CD4-positive, alpha-beta T cell (primary cell): ENCODE measurements at regions not wholly inside any gene's neighbourhood (a gene's known extent, or its start where the extent isn't known, plus 50 kb on each side); places are given as distances from the start of the nearest gene placed in this dataset.

Source experiments
- ATAC-seq: fragments of 200-7000 bp; cut with Tn5 transposase; one replicate; pipeline ENCODE4 v1.10.0; 2022; ENCODE audit warnings: mild to moderate bottlenecking; ENCODE audit not compliant: poor library complexity
- CTCF ChIA-PET: fragments of 350-600 bp; sonication (Branson Sonifier 250); formaldehyde crosslinking; loops from one replicate; lab custom pipeline; 2021; ENCODE audit warnings: antibody characterized with exemption, inconsistent platforms; lab: Charles Lee
- POLR2A ChIA-PET: fragments of 350-600 bp; sonication (Branson Sonifier 250); formaldehyde crosslinking; loops from one replicate; lab custom pipeline; 2021; ENCODE audit warnings: antibody characterized with exemption, inconsistent platforms; lab: Charles Lee
- DNase-seq, 14 experiments: peaks; one replicate each; pipeline ENCODE4 v3.0.0-alpha.2; 2013 to 2020; ENCODE audit warnings: mixed read lengths in 2 of 14
- H3K27ac ChIP-seq, 2 donors: one replicate each; pipeline versions ENCODE4 v1.5.1 to v1.7.0; 2013; ENCODE audit warnings: low read length in 2 of 2, low read depth in 1 of 2, mild to moderate bottlenecking in 1 of 2
- H3K27me3 ChIP-seq, 2 experiments: 1 replicate in 1 of 2; 2 replicates in 1 of 2; pipeline versions ENCODE4 v1.6.1 to v1.7.0; 2013; ENCODE audit warnings: low read length in 2 of 2, control low read depth in 1 of 2, mild to moderate bottlenecking in 1 of 2, moderate library complexity in 1 of 2; ENCODE audit not compliant: insufficient read depth in 2 of 2, control insufficient read depth in 1 of 2
- H3K36me3 ChIP-seq: one replicate; pipeline ENCODE4 v1.6.1; 2013; ENCODE audit warnings: low read length, control low read depth; ENCODE audit not compliant: insufficient read depth
- H3K4me1 ChIP-seq: one replicate; pipeline ENCODE4 v1.6.1; 2013; ENCODE audit warnings: low read length, control low read depth; ENCODE audit not compliant: insufficient read depth
- H3K4me3 ChIP-seq: one replicate; pipeline ENCODE4 v1.5.1; 2013; ENCODE audit warnings: mild to moderate bottlenecking, low read length, moderate library complexity
- H3K9me3 ChIP-seq, 2 experiments: 1 replicate in 1 of 2; 2 replicates in 1 of 2; pipeline versions ENCODE4 v1.6.1 to v1.7.0; 2013; ENCODE audit warnings: low read length in 2 of 2, mild to moderate bottlenecking in 2 of 2, control low read depth in 1 of 2, moderate library complexity in 1 of 2; ENCODE audit not compliant: control insufficient read depth in 1 of 2, insufficient read depth in 1 of 2
- H3K27ac Mint-ChIP-seq: one replicate; pipeline ENCODE4 v1.8.0; 2020; ENCODE audit warnings: mixed read lengths
- H3K27me3 Mint-ChIP-seq: one replicate; pipeline ENCODE4 v1.8.0; 2021; ENCODE audit warnings: mixed read lengths
- H3K36me3 Mint-ChIP-seq: one replicate; pipeline ENCODE4 v1.8.0; 2021; ENCODE audit warnings: low read depth, mixed read lengths
- H3K4me1 Mint-ChIP-seq: one replicate; pipeline ENCODE4 v1.8.0; 2021; ENCODE audit warnings: low read depth, mixed read lengths
- H3K4me3 Mint-ChIP-seq: one replicate; pipeline ENCODE4 v1.8.0; 2020; ENCODE audit warnings: mild to moderate bottlenecking, mixed read lengths
- H3K9me3 Mint-ChIP-seq: one replicate; pipeline ENCODE4 v1.8.0; 2020; ENCODE audit warnings: mixed read lengths
- intact Hi-C, 2 experiments: fragments of 100-400 bp; cut with DNase I in 1 of 2; cut with micrococcal nuclease in 1 of 2; formaldehyde crosslinking; loops; one replicate each; pipeline versions ENCODE4 v1.15.1 to v1.9.0; 2023 to 2025; cut with DNase I, micrococcal nuclease
- TF ChIP-seq, protein P1 (sequence below): fragments of 200-600 bp; IDR thresholded peaks from one replicate; pipeline ENCODE4 v1.8.0; 2022; ENCODE audit warnings: antibody characterized with exemption, mild to moderate bottlenecking

GRCh38 chr4:136699905-136700304, 832.4 kb downstream of the PCDH18 start:
- no peaks in the 10 kb centered on the region for H3K4me1 ChIP-seq
- Mint-ChIP-seq H3K27me3 (no peaks in the 10 kb centered on the region), H3K36me3 (no peaks in the 10 kb centered on the region), H3K4me3 (no peak overlapping the region), H3K4me1 (no peaks in the 10 kb centered on the region), H3K27ac (no peak overlapping the region), H3K9me3 (peaks cover 2% of the 10 kb centered on the region)
- intact Hi-C loops = no loop called here
- ChIA-PET POLR2A (no interaction called here), CTCF (no interaction called here)
- TF ChIP-seq, protein P1, sequence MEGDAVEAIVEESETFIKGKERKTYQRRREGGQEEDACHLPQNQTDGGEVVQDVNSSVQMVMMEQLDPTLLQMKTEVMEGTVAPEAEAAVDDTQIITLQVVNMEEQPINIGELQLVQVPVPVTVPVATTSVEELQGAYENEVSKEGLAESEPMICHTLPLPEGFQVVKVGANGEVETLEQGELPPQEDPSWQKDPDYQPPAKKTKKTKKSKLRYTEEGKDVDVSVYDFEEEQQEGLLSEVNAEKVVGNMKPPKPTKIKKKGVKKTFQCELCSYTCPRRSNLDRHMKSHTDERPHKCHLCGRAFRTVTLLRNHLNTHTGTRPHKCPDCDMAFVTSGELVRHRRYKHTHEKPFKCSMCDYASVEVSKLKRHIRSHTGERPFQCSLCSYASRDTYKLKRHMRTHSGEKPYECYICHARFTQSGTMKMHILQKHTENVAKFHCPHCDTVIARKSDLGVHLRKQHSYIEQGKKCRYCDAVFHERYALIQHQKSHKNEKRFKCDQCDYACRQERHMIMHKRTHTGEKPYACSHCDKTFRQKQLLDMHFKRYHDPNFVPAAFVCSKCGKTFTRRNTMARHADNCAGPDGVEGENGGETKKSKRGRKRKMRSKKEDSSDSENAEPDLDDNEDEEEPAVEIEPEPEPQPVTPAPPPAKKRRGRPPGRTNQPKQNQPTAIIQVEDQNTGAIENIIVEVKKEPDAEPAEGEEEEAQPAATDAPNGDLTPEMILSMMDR = no peak
- H3K9me3 ChIP-seq = peaks cover 0 to 4% of the 10 kb centered on the region in 2 experiments
- DNase-seq (no peak), ATAC-seq (no peak)
- H3K27me3 ChIP-seq = no peaks in the 10 kb centered on the region
- H3K36me3 ChIP-seq = no peaks in the 10 kb centered on the region
- H3K27ac ChIP-seq = no peak overlapping the region
- no peak overlapping the region for H3K4me3 ChIP-seq

DNA sequence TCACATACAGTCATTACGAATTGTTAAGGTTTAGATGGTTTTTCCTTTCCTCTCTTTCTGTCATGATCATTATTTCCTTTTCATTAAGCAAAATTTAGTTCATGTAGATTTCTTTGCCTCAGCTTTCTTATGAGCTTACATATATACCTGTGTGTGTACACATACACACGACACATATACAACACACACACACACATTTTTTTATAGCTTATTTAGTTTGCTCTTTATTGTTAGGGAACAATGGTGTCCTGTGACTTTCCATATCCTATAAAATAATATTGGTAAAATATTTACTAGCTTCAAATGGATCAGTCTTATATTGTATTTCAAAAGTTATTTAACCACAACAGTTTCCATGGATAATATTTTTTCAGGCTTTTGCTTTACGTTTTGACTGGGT, 840.7 kb downstream of the PCDH18 start:
- H3K4me3 Mint-ChIP-seq = no peak overlapping the region
- H3K27ac ChIP-seq = no peak overlapping the region
- H3K4me3 ChIP-seq = no peak overlapping the region
- DNase-seq (no peak), ATAC-seq (no peak)
- CTCF ChIA-PET = interaction anchor here (0.7 kb wide), 1 partner anchor 11 kb away, joined by 3 read pairs; no protein-coding TSS in a partner anchor
- H3K36me3 Mint-ChIP-seq = no peaks in the 10 kb centered on the region
- TF ChIP-seq, protein P1 = no peak
- intact Hi-C loops = no loop called here
- H3K27me3 ChIP-seq = no peaks in the 10 kb centered on the region
- no peaks in the 10 kb centered on the region for H3K4me1 ChIP-seq
- H3K27ac Mint-ChIP-seq = no peak overlapping the region
- H3K9me3 ChIP-seq = peaks cover 0 to 3% of the 10 kb centered on the region in 2 experiments
- no peaks in the 10 kb centered on the region for H3K4me1 Mint-ChIP-seq
- H3K27me3 Mint-ChIP-seq = no peaks in the 10 kb centered on the region
- POLR2A ChIA-PET = no interaction called here
- H3K9me3 Mint-ChIP-seq = peaks cover 9% of the 10 kb centered on the region
- H3K36me3 ChIP-seq = no peaks in the 10 kb centered on the region

DNA sequence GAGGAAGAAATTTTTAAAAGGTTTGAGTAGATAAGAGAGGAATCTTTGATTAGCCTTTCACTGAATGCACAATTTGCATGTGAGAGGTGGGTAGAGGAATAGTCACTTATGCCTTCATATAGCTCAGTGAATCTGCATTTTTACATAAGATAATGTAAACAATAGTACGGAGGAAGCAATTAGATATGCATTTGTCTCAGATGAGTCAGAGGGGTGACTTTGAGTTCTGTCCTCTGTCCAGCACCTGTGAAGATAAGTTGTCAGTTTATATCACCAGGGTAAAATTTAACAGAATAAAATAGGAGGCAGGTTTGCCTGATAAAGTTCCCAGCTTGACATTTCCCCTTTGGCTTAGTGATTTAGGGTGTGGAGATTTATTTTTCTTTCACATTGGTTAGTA, 841.9 kb downstream of the PCDH18 start:
- intact Hi-C loops = no loop called here
- no peak for ATAC-seq
- Histone ChIP-seq H3K27ac (no peak overlapping the region), H3K4me3 (no peak overlapping the region), H3K36me3 (no peaks in the 10 kb centered on the region), H3K4me1 (no peaks in the 10 kb centered on the region), H3K9me3 (peaks cover 0 to 3% of the 10 kb centered on the region in 2 experiments), H3K27me3 (no peaks in the 10 kb centered on the region)
- H3K36me3 Mint-ChIP-seq = no peaks in the 10 kb centered on the region
- peaks cover 9% of the 10 kb centered on the region for H3K9me3 Mint-ChIP-seq
- H3K27ac Mint-ChIP-seq = no peak overlapping the region
- H3K27me3 Mint-ChIP-seq = no peaks in the 10 kb centered on the region
- no peak overlapping the region for H3K4me3 Mint-ChIP-seq
- no peaks in the 10 kb centered on the region for H3K4me1 Mint-ChIP-seq
- no peak for DNase-seq
- ChIA-PET POLR2A (no interaction called here), CTCF (no interaction called here)
- TF ChIP-seq, protein P1 = no peak
